B cell (primary cell): ENCODE measurements at regions not wholly inside any gene's neighbourhood (a gene's known extent, or its start where the extent isn't known, plus 50 kb on each side); places are given as distances from the start of the nearest gene placed in this dataset.

Experiments
- ATAC-seq: fragments of 200-7000 bp; cut with Tn5 transposase; one replicate; pipeline ENCODE4 v1.10.0; 2021; ENCODE audit warnings: low read depth, mild to moderate bottlenecking, moderate number of reproducible peaks, moderate library complexity
- CTCF ChIA-PET: fragments of 350-600 bp; sonication (Branson Sonifier 250); formaldehyde crosslinking; loops from one replicate; lab custom pipeline; 2021; ENCODE audit warnings: antibody characterized with exemption, inconsistent platforms; lab: Charles Lee
- POLR2A ChIA-PET: fragments of 350-600 bp; sonication (Branson Sonifier 250); formaldehyde crosslinking; loops from one replicate; lab custom pipeline; 2021; ENCODE audit warnings: antibody characterized with exemption; lab: Charles Lee
- DNase-seq: peaks from one replicate; pipeline ENCODE4 v3.0.0; 2013
- H2AFZ ChIP-seq: 2 replicates; pipeline ENCODE4 v1.6.1; 2012; ENCODE audit warnings: mild to moderate bottlenecking, low read depth, low read length; ENCODE audit not compliant: insufficient read depth, poor library complexity, severe bottlenecking
- H3K27ac ChIP-seq, 2 donors: 1 replicate in 1 of 2; 2 replicates in 1 of 2; pipeline ENCODE4 v1.5.1; 2012 to 2013; ENCODE audit warnings: low read length in 2 of 2, mild to moderate bottlenecking in 2 of 2, moderate library complexity in 1 of 2
- H3K27me3 ChIP-seq, 4 experiments: fragments of 200-600 bp in 1 of 4; sonication (generic) in 1 of 4; replicated peaks in 1 of 4; 1 replicate in 2 of 4; 2 replicates in 2 of 4; pipeline versions ENCODE4 v1.6.1 to v1.7.0; 2013 to 2016; ENCODE audit warnings: low read length in 3 of 4, mild to moderate bottlenecking in 2 of 4, mixed read lengths in 1 of 4, moderate library complexity in 1 of 4; ENCODE audit not compliant: insufficient read depth in 4 of 4, control insufficient read depth in 3 of 4; ENCODE audit errors: control extremely low read depth in 1 of 4
- H3K36me3 ChIP-seq, 2 experiments: replicated peaks in 1 of 2; 1 replicate in 1 of 2; 2 replicates in 1 of 2; pipeline versions ENCODE4 v1.6.1 to v1.7.1; 2013; ENCODE audit warnings: low read length in 1 of 2; ENCODE audit not compliant: insufficient read depth in 2 of 2, control insufficient read depth in 1 of 2; ENCODE audit errors: control extremely low read depth in 1 of 2, extremely low read depth in 1 of 2
- H3K4me1 ChIP-seq, 2 donors: fragments of 200-600 bp in 1 of 2; sonication (generic) in 1 of 2; 1 replicate in 1 of 2; 2 replicates in 1 of 2; pipeline versions ENCODE4 v1.5.1 to v1.6.1; 2013 to 2017; ENCODE audit warnings: low read length in 2 of 2; ENCODE audit not compliant: control insufficient read depth in 2 of 2, insufficient read depth in 2 of 2
- H3K4me2 ChIP-seq: replicated peaks from 2 replicates; pipeline ENCODE3; 2012; ENCODE audit warnings: mild to moderate bottlenecking, low read depth, low read length; ENCODE audit not compliant: poor library complexity, severe bottlenecking
- H3K4me3 ChIP-seq, 5 experiments: fragments of 200-600 bp in 1 of 5; sonication (generic) in 1 of 5; 1 replicate in 3 of 5; 2 replicates in 2 of 5; pipeline versions ENCODE4 v1.5.1 to v1.7.0; 2011 to 2016; ENCODE audit warnings: low read length in 4 of 5, mild to moderate bottlenecking in 4 of 5, low read depth in 2 of 5, control low read depth in 1 of 5, moderate library complexity in 1 of 5; ENCODE audit not compliant: insufficient read depth in 1 of 5; ENCODE audit errors: control extremely low read depth in 1 of 5, extremely low read depth in 1 of 5
- H3K79me2 ChIP-seq: fragments of 200-600 bp; sonication (generic); one replicate; pipeline ENCODE4 v1.6.0; 2016; ENCODE audit warnings: low read length; ENCODE audit not compliant: control insufficient read depth, insufficient read depth
- H3K9ac ChIP-seq: fragments of 200-600 bp; sonication (generic); 2 replicates; pipeline ENCODE4 v1.6.1; 2017; ENCODE audit warnings: mild to moderate bottlenecking, low read length, moderate library complexity
- H3K9me3 ChIP-seq, 3 donors: one replicate each; pipeline versions ENCODE4 v1.6.1 to v1.7.1; 2013; ENCODE audit warnings: low read length in 2 of 3; ENCODE audit not compliant: control insufficient read depth in 2 of 3, insufficient read depth in 1 of 3; ENCODE audit errors: control extremely low read depth in 1 of 3
- H4K20me1 ChIP-seq: 2 replicates; pipeline ENCODE4 v1.6.0; 2012; ENCODE audit warnings: mild to moderate bottlenecking, low read length; ENCODE audit not compliant: insufficient read depth, control insufficient read depth, poor library complexity, severe bottlenecking
- H3K27ac Mint-ChIP-seq: one replicate; pipeline ENCODE4 v1.8.0; 2021; ENCODE audit warnings: mixed read lengths
- H3K27me3 Mint-ChIP-seq: one replicate; pipeline ENCODE4 v1.8.0; 2021; ENCODE audit warnings: mixed read lengths
- H3K4me1 Mint-ChIP-seq: one replicate; pipeline ENCODE4 v1.8.0; 2021; ENCODE audit warnings: mixed read lengths
- H3K4me3 Mint-ChIP-seq: one replicate; pipeline ENCODE4 v1.8.0; 2021; ENCODE audit warnings: mixed read lengths
- H3K9me3 Mint-ChIP-seq: one replicate; pipeline ENCODE4 v1.8.0; 2022; ENCODE audit warnings: mixed read lengths; ENCODE audit not compliant: insufficient read depth
- CTCF ChIP-seq: fragments of 200-600 bp; IDR thresholded peaks from one replicate; pipeline ENCODE4 v1.8.0; 2022; ENCODE audit warnings: antibody characterized with exemption, mild to moderate bottlenecking
- EZH2 ChIP-seq: IDR thresholded peaks from 2 replicates; pipeline ENCODE4 v1.6.1; 2012; ENCODE audit warnings: borderline replicate concordance, low read depth, mild to moderate bottlenecking, moderate library complexity, low read length; ENCODE audit not compliant: insufficient read depth, poor library complexity, severe bottlenecking
- WGBS: methylation state at CpG from one replicate; pipeline ENCODE4 v1.1.5; 2013; ENCODE audit warnings: missing lambda C conversion rate; ENCODE audit not compliant: insufficient coverage; 5-methylcytosine and 5-hydroxymethylcytosine counted together
- intact Hi-C: fragments of 100-400 bp; cut with micrococcal nuclease; formaldehyde crosslinking; loops from one replicate; pipeline ENCODE4 v1.10.0; 2022

DNA sequence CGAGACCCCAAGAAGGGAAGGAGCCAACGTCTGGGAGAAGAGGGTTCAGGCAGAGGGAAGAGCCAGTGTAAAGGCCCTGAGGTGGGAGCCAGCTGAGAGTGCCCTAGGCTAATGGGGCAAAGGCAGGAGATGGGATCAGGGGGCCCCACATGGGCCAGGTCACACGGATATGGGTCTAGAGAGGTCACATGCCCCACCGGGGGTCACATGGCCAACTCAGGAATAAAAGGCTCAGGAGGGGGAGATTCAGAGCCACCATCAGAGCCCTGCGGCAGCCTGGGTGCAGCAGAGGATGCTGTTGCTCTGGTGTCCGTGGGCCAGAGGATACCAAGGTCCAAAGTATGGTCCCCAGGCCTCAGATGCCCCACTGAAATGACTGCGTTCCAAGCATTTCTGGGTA is 55.3 kb upstream of the SLC6A6 start:
- intact Hi-C loops, result no loop called here
- H3K9me3 Mint-ChIP-seq, result no peaks in the 10 kb centered on the region
- no peak overlapping the region for H3K9ac ChIP-seq
- H4K20me1 ChIP-seq, result no peaks in the 10 kb centered on the region
- H3K79me2 ChIP-seq, result no peaks in the 10 kb centered on the region
- ChIA-PET CTCF (no interaction called here), POLR2A (no interaction called here)
- ATAC-seq (no peak), DNase-seq (no peak)
- H3K4me1 ChIP-seq, result no peaks in the 10 kb centered on the region
- H3K4me2 ChIP-seq, result no peak overlapping the region
- no peak overlapping the region for H3K4me3 ChIP-seq
- peaks cover 0 to 4% (median 0%) of the 10 kb centered on the region in 3 donors for H3K9me3 ChIP-seq
- H3K36me3 ChIP-seq, result no peaks in the 10 kb centered on the region
- H3K27me3 Mint-ChIP-seq, result peaks cover 11% of the 10 kb centered on the region
- TF ChIP-seq CTCF, result no peak
- no peak for TF ChIP-seq EZH2
- no peak overlapping the region for H3K27ac Mint-ChIP-seq
- H3K4me1 Mint-ChIP-seq, result no peaks in the 10 kb centered on the region
- 88% methylated on average over 7 of the region's 7 CpGs for WGBS
- no peak overlapping the region for H2AFZ ChIP-seq
- H3K4me3 Mint-ChIP-seq, result no peak overlapping the region
- no peak overlapping the region for H3K27ac ChIP-seq
- H3K27me3 ChIP-seq, result peaks cover 0 to 3% (median 0%) of the 10 kb centered on the region in 4 experiments

DNA sequence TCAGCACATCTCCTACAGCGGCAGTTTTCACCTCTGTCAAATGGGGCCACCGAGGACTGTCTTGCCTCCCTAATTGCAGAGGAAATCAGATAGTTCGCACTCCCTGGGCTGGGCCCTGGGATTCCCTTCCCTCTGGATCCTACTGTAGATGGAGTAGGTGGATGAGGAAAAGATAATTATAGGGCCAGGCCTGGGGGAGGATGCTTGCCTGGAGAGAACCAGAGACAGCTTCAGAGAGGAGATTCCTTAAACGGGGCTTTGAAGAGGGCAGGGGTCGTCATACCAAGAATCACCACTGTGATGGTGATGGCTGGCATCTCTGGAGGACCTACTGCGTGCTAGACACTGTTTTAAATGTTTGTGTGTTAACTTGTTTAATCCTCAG is 50.8 kb upstream of the SLC6A6 start:
- no peak for DNase-seq
- Mint-ChIP-seq H3K27ac (no peak overlapping the region), H3K4me1 (no peaks in the 10 kb centered on the region), H3K4me3 (no peak overlapping the region), H3K9me3 (no peaks in the 10 kb centered on the region), H3K27me3 (peaks cover 4% of the 10 kb centered on the region)
- H3K4me1 ChIP-seq, result no peaks in the 10 kb centered on the region
- no peak overlapping the region for H3K4me3 ChIP-seq
- H3K4me2 ChIP-seq, result no peak overlapping the region
- no peak overlapping the region for H3K27ac ChIP-seq
- no peak for ATAC-seq
- no peak overlapping the region for H2AFZ ChIP-seq
- H3K27me3 ChIP-seq, result peaks cover 0 to 3% (median 0%) of the 10 kb centered on the region in 4 experiments
- ChIA-PET POLR2A (no interaction called here), CTCF (no interaction called here)
- no peaks in the 10 kb centered on the region for H3K79me2 ChIP-seq
- TF ChIP-seq CTCF (no peak), EZH2 (no peak)
- intact Hi-C loops, result no loop called here
- WGBS, result 77% methylated on average over 2 of the region's 6 CpGs
- H3K36me3 ChIP-seq, result no peaks in the 10 kb centered on the region
- H4K20me1 ChIP-seq, result no peaks in the 10 kb centered on the region
- peaks cover 0 to 7% (median 0%) of the 10 kb centered on the region in 3 donors for H3K9me3 ChIP-seq
- no peak overlapping the region for H3K9ac ChIP-seq
